IMR-90 (cell line): ENCODE measurements at regions not wholly inside any gene's neighbourhood (a gene's known extent, or its start where the extent isn't known, plus 50 kb on each side); places are given as distances from the start of the nearest gene placed in this dataset.

Experiments used
- ATAC-seq: fragments of 200-7000 bp; cut with Tn5 transposase; 2 replicates; pipeline ENCODE4 v1.9.1; 2020; ENCODE audit warnings: low read depth, mild to moderate bottlenecking, moderate library complexity
- BruUV-seq: library from RNA; stranded (reverse); fragments of 400-500 nt; replicated peaks from 2 replicates; lab custom pipeline; 2021; lab: Mats Ljungman, UMichigan
- CTCF ChIA-PET: fragments of 300-600 bp; formaldehyde crosslinking; extraction: SDS; loops from one replicate; lab custom pipeline; 2021; ENCODE audit warnings: antibody characterized with exemption; lab: Yijun Ruan, JAX
- POLR2A ChIA-PET: fragments of 300-600 bp; sonication (Branson Sonifier 250); formaldehyde crosslinking; loops from one replicate; lab custom pipeline; 2022; ENCODE audit warnings: antibody characterized with exemption; ENCODE audit not compliant: unreplicated experiment; lab: Charles Lee
- DNase-seq: peaks from one replicate; pipeline ENCODE4 v3.0.0; 2013
- H2AFZ ChIP-seq: replicated peaks from 2 replicates; pipeline ENCODE3; 2013; ENCODE audit warnings: low read length, mild to moderate bottlenecking; ENCODE audit not compliant: poor library complexity
- H2AK5ac ChIP-seq: 2 replicates; pipeline ENCODE4 v1.6.1; 2013; ENCODE audit warnings: low read depth, low read length, inconsistent platforms
- H2AK9ac ChIP-seq: replicated peaks from 2 replicates; pipeline ENCODE3; 2013; ENCODE audit warnings: mild to moderate bottlenecking, low read depth, low read length, moderate library complexity; ENCODE audit not compliant: poor library complexity
- H2BK120ac ChIP-seq: 2 replicates; pipeline ENCODE4 v1.6.1; 2013; ENCODE audit warnings: low read depth, low read length, inconsistent platforms
- H2BK15ac ChIP-seq: 3 replicates; pipeline ENCODE4 v1.6.1; 2013; ENCODE audit warnings: low read depth, low read length, inconsistent platforms
- H2BK20ac ChIP-seq: 2 replicates; pipeline ENCODE4 v1.6.1; 2013; ENCODE audit warnings: low read depth, mild to moderate bottlenecking, inconsistent platforms, low read length, moderate library complexity
- H2BK5ac ChIP-seq: 2 replicates; pipeline ENCODE4 v1.6.1; 2013; ENCODE audit warnings: mild to moderate bottlenecking, low read depth, low read length, inconsistent platforms; ENCODE audit not compliant: poor library complexity, severe bottlenecking
- H3K14ac ChIP-seq: replicated peaks from 2 replicates; pipeline ENCODE4 v1.6.1; 2013; ENCODE audit warnings: low read depth, low read length, inconsistent platforms
- H3K18ac ChIP-seq: 2 replicates; pipeline ENCODE4 v1.6.1; 2013; ENCODE audit warnings: low read depth, low read length, control low read depth
- H3K23ac ChIP-seq: 2 replicates; pipeline ENCODE4 v1.6.1; 2013; ENCODE audit warnings: low read depth, low read length, inconsistent platforms
- H3K27ac ChIP-seq: 2 replicates; pipeline ENCODE4 v1.5.1; 2013; ENCODE audit warnings: mild to moderate bottlenecking, control low read depth, low read length; ENCODE audit not compliant: insufficient read depth
- H3K27me3 ChIP-seq: 2 replicates; pipeline ENCODE4 v1.6.1; 2013; ENCODE audit warnings: low read length; ENCODE audit not compliant: control insufficient read depth, insufficient read depth
- H3K36me3 ChIP-seq: 2 replicates; pipeline ENCODE4 v1.6.1; 2013; ENCODE audit warnings: low read length, mixed read lengths; ENCODE audit not compliant: control insufficient read depth, insufficient read depth
- H3K4ac ChIP-seq: 2 replicates; pipeline ENCODE4 v1.6.1; 2013; ENCODE audit warnings: low read depth, low read length, inconsistent platforms
- H3K4me1 ChIP-seq: 2 replicates; pipeline ENCODE4 v1.6.1; 2013; ENCODE audit warnings: low read length, mixed read lengths; ENCODE audit not compliant: control insufficient read depth, insufficient read depth
- H3K4me2 ChIP-seq: 2 replicates; pipeline ENCODE4 v1.6.1; 2013; ENCODE audit warnings: low read depth, mild to moderate bottlenecking, control low read depth, low read length, moderate library complexity
- H3K4me3 ChIP-seq: 2 replicates; pipeline ENCODE4 v1.5.1; 2013; ENCODE audit warnings: low read depth, mild to moderate bottlenecking, control low read depth, low read length, moderate library complexity; ENCODE audit not compliant: insufficient read depth
- H3K56ac ChIP-seq: 2 replicates; pipeline ENCODE4 v1.6.1; 2013; ENCODE audit warnings: low read length, inconsistent platforms; ENCODE audit not compliant: insufficient read depth; ENCODE audit errors: extremely low read depth
- H3K79me1 ChIP-seq, 2 experiments: 2 replicates each; pipeline ENCODE4 v1.6.1; 2013; ENCODE audit warnings: low read length in 2 of 2, inconsistent platforms in 1 of 2, low read depth in 1 of 2
- H3K9ac ChIP-seq: 2 replicates; pipeline ENCODE4 v1.6.1; 2013; ENCODE audit warnings: low read depth, low read length, control low read depth
- H3K9me1 ChIP-seq: 2 replicates; pipeline ENCODE4 v1.6.1; 2013; ENCODE audit warnings: low read length, inconsistent platforms; ENCODE audit not compliant: insufficient read depth
- H3K9me3 ChIP-seq: 2 replicates; pipeline ENCODE4 v1.6.1; 2013; ENCODE audit warnings: low read length; ENCODE audit not compliant: control insufficient read depth, insufficient read depth
- H4K20me1 ChIP-seq: 2 replicates; pipeline ENCODE4 v1.6.1; 2013; ENCODE audit warnings: low read length, inconsistent platforms; ENCODE audit not compliant: insufficient read depth
- H4K5ac ChIP-seq: 2 replicates; pipeline ENCODE4 v1.6.1; 2013; ENCODE audit warnings: mild to moderate bottlenecking, low read depth, low read length, control low read depth
- H4K8ac ChIP-seq, 2 experiments: 2 replicates each; pipeline ENCODE4 v1.6.1; 2013; ENCODE audit warnings: low read depth in 2 of 2, low read length in 2 of 2, control low read depth in 1 of 2, inconsistent platforms in 1 of 2
- H4K91ac ChIP-seq: 2 replicates; pipeline ENCODE4 v1.6.1; 2013; ENCODE audit warnings: low read depth, low read length, inconsistent platforms; ENCODE audit not compliant: insufficient read depth
- CHD1 ChIP-seq: IDR thresholded peaks from 2 replicates; pipeline ENCODE4 v1.6.1; 2012; ENCODE audit warnings: low read depth, low read length, improper control_type of control experiment
- FOS ChIP-seq: fragments of 150-350 bp; IDR thresholded peaks from 2 replicates; pipeline ENCODE4 v1.6.1; 2016; ENCODE audit warnings: low read depth, low read length
- MAFK ChIP-seq: IDR thresholded peaks from 2 replicates; pipeline ENCODE4 v1.6.1; 2012; ENCODE audit warnings: low read depth, low read length, improper control_type of control experiment
- NFE2L2 ChIP-seq: fragments of 150-350 bp; IDR thresholded peaks from 2 replicates; pipeline ENCODE4 v1.6.1; 2016; ENCODE audit warnings: low read depth, mild to moderate bottlenecking, low read length
- POLR2A ChIP-seq: IDR thresholded peaks from 2 replicates; pipeline ENCODE4 v1.6.1; 2012; ENCODE audit warnings: mild to moderate bottlenecking, low read depth, low read length
- RCOR1 ChIP-seq: IDR thresholded peaks from 2 replicates; pipeline ENCODE4 v1.6.1; 2012; ENCODE audit warnings: mild to moderate bottlenecking, low read length, improper control_type of control experiment; ENCODE audit not compliant: insufficient replicate concordance
- RFX5 ChIP-seq: IDR thresholded peaks from 2 replicates; pipeline ENCODE4 v1.8.0; 2012; ENCODE audit warnings: low read depth, mild to moderate bottlenecking, low read length, moderate library complexity
- dilution Hi-C: fragments of 300-500 bp; cut with HindIII; formaldehyde crosslinking; loops from one replicate; pipeline ENCODE4 v1.14.3; 2018; ENCODE audit warnings: low sequenced_read_pairs; ENCODE audit not compliant: unreplicated experiment
- in situ Hi-C: fragments of 300-500 bp; cut with MboI; formaldehyde crosslinking; loops from 3 replicates; pipeline ENCODE4 v1.14.3; 2019; ENCODE audit warnings: low sequenced_read_pairs, inconsistent platforms, mixed read lengths
- intact Hi-C: fragments of 100-400 bp; cut with micrococcal nuclease; formaldehyde crosslinking; loops from 2 replicates; pipeline ENCODE4 v1.10.0; 2022
- TF ChIP-seq, protein P1 (sequence below): fragments of 150-350 bp; IDR thresholded peaks from 2 replicates; pipeline ENCODE4 v1.6.1; 2016; ENCODE audit warnings: low read depth, mild to moderate bottlenecking, low read length, moderate library complexity, borderline replicate concordance

DNA sequence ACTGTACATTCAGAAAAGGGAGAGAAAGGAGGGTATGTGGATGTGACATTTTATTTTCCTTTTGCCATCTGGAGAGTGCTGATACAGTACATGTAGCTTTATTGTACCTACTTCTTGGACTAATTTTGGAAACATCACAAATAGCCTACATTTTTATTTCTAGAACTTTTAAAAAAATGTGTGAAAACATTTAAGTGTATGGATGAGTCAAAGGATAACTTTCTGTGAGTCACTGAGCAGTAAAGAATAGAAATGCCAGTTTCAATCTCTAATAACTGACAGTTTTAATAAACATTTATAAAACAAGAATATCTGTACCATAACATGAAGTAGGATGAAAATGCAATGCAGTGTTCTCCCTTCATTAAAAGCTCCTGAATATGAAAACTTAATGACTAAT is 374.4 kb upstream of the NWD2 start:
- Histone ChIP-seq H3K56ac (no peak overlapping the region), H3K23ac (no peak overlapping the region), H3K18ac (no peak overlapping the region), H2AFZ (no peak overlapping the region), H3K27me3 (no peaks in the 10 kb centered on the region), H3K4ac (no peak overlapping the region), H4K20me1 (no peaks in the 10 kb centered on the region), H4K91ac (no peak overlapping the region), H3K4me3 (no peak overlapping the region), H3K4me1 (no peaks in the 10 kb centered on the region), H3K9ac (no peak overlapping the region), H4K8ac (no peak overlapping the region), H3K36me3 (no peaks in the 10 kb centered on the region), H3K27ac (no peak overlapping the region), H3K79me1 (no peaks in the 10 kb centered on the region), H3K9me1 (no peaks in the 10 kb centered on the region), H2BK5ac (no peak overlapping the region), H2AK5ac (no peak overlapping the region), H3K9me3 (0 out of 2 replicates have a peak, but pooled peaks cover 5% of the 10 kb centered on the region), H3K4me2 (no peak overlapping the region), H4K5ac (no peak overlapping the region), H2AK9ac (no peak overlapping the region), H2BK120ac (no peak overlapping the region), H2BK15ac (no peak overlapping the region), H2BK20ac (no peak overlapping the region), H3K14ac (no peak overlapping the region)
- dilution Hi-C loops (no loop called here), in situ Hi-C loops (no loop called here), intact Hi-C loops (no loop called here)
- BruUV-seq, result no TSS peak
- ChIA-PET POLR2A (no interaction called here), CTCF (no interaction called here)
- DNase-seq (no peak), ATAC-seq (no peak)
- TF ChIP-seq FOS, result no peak
- no peak for TF ChIP-seq POLR2A
- TF ChIP-seq RFX5, result no peak
- no peak for TF ChIP-seq MAFK
- TF ChIP-seq CHD1, result no peak
- no peak for TF ChIP-seq NFE2L2
- TF ChIP-seq, protein P1, sequence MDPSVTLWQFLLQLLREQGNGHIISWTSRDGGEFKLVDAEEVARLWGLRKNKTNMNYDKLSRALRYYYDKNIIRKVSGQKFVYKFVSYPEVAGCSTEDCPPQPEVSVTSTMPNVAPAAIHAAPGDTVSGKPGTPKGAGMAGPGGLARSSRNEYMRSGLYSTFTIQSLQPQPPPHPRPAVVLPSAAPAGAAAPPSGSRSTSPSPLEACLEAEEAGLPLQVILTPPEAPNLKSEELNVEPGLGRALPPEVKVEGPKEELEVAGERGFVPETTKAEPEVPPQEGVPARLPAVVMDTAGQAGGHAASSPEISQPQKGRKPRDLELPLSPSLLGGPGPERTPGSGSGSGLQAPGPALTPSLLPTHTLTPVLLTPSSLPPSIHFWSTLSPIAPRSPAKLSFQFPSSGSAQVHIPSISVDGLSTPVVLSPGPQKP, result no peak
- TF ChIP-seq RCOR1, result no peak
